ENCODE measurements at regions not wholly inside any gene's neighbourhood (a gene's known extent, or its start where the extent isn't known, plus 50 kb on each side); places are given as distances from the start of the nearest gene placed in this dataset.

GRCh38 chr22:22125579-22126468 lies 118.8 kb upstream of the VPREB1 start:
- TF ChIP-seq CTCF (IDR thresholded peaks at IDR 0.05): no peak
- no peak for TF ChIP-seq POLR2A (IDR thresholded peaks at IDR 0.05)

All from lower leg skin (tissue), 3 donors.